H1 (cell line): ENCODE measurements at regions not wholly inside any gene's neighbourhood (a gene's known extent, or its start where the extent isn't known, plus 50 kb on each side); places are given as distances from the start of the nearest gene placed in this dataset.

Source experiments
- CTCF ChIA-PET: fragments of 300-600 bp; sonication (Branson Sonifier 250); formaldehyde crosslinking; loops from one replicate; lab custom pipeline; 2021; ENCODE audit not compliant: partially characterized antibody; lab: Charles Lee
- POLR2A ChIA-PET: fragments of 300-600 bp; sonication (Branson Sonifier 250); formaldehyde crosslinking; loops from one replicate; lab custom pipeline; 2021; ENCODE audit warnings: inconsistent platforms; ENCODE audit not compliant: partially characterized antibody; lab: Charles Lee
- DNase-seq, 2 experiments: peaks; one replicate each; pipeline versions ENCODE4 v3.0.0 to v3.0.0-alpha.2; 2010 to 2022; ENCODE audit warnings: low spot score in 2 of 2, low read depth in 1 of 2, mixed read lengths in 1 of 2
- FAIRE-seq: peaks from 2 replicates; lab custom pipeline; 2011; peaks lifted over from hg19 to GRCh38; lab: Jason Lieb, UNC
- H2AFZ ChIP-seq: 2 replicates; pipeline ENCODE4 v1.8.1; 2012; ENCODE audit warnings: low read length, inconsistent platforms
- H2AK5ac ChIP-seq: 2 replicates; pipeline ENCODE4 v1.6.1; 2013; ENCODE audit warnings: low read depth, low read length
- H2BK120ac ChIP-seq: replicated peaks from 2 replicates; pipeline ENCODE3; 2013; ENCODE audit warnings: low read depth, low read length, inconsistent platforms
- H2BK12ac ChIP-seq: 2 replicates; pipeline ENCODE4 v1.6.1; 2013; ENCODE audit warnings: low read depth, low read length
- H2BK15ac ChIP-seq: 2 replicates; pipeline ENCODE4 v1.6.1; 2013; ENCODE audit warnings: low read length
- H2BK20ac ChIP-seq: 2 replicates; pipeline ENCODE4 v1.6.1; 2013; ENCODE audit warnings: low read length
- H2BK5ac ChIP-seq: 2 replicates; pipeline ENCODE4 v1.6.1; 2013; ENCODE audit warnings: low read depth, low read length
- H3K14ac ChIP-seq: 2 replicates; pipeline ENCODE4 v1.6.1; 2013; ENCODE audit warnings: inconsistent platforms; ENCODE audit not compliant: insufficient read length
- H3K18ac ChIP-seq: 2 replicates; pipeline ENCODE4 v1.6.1; 2013; ENCODE audit warnings: low read length; ENCODE audit errors: extremely low read depth
- H3K23ac ChIP-seq: 2 replicates; pipeline ENCODE4 v1.6.1; 2013; ENCODE audit warnings: inconsistent platforms; ENCODE audit not compliant: insufficient read length
- H3K23me2 ChIP-seq: 2 replicates; pipeline ENCODE4 v1.6.1; 2013; ENCODE audit warnings: low read depth, low read length
- H3K27ac ChIP-seq: 2 replicates; pipeline ENCODE4 v1.6.1; 2011; ENCODE audit warnings: low read depth, low read length, inconsistent platforms
- H3K27me3 ChIP-seq, 4 experiments: replicated peaks in 1 of 4; 1 replicate in 1 of 4; 2 replicates in 3 of 4; pipeline versions ENCODE4 v1.6.1 to v1.8.1; 2011 to 2013; ENCODE audit warnings: low read length in 3 of 4, mild to moderate bottlenecking in 3 of 4, inconsistent platforms in 2 of 4, mixed read lengths in 2 of 4, moderate library complexity in 1 of 4; ENCODE audit not compliant: control insufficient read depth in 3 of 4, insufficient read depth in 3 of 4; ENCODE audit errors: extremely low read depth in 1 of 4
- H3K36me3 ChIP-seq, 4 experiments: 2 replicates each; pipeline versions ENCODE4 v1.6.1 to v1.8.1; 2011 to 2013; ENCODE audit warnings: mild to moderate bottlenecking in 4 of 4, low read length in 3 of 4, moderate library complexity in 2 of 4, control low read depth in 1 of 4, inconsistent platforms in 1 of 4; ENCODE audit not compliant: insufficient read depth in 4 of 4, control insufficient read depth in 2 of 4
- H3K4ac ChIP-seq: replicated peaks from 2 replicates; pipeline ENCODE3; 2013; ENCODE audit warnings: low read length, low read depth, mixed read lengths, inconsistent platforms; ENCODE audit not compliant: insufficient read length
- H3K4me1 ChIP-seq, 4 experiments: replicated peaks in 1 of 4; 1 replicate in 1 of 4; 2 replicates in 3 of 4; pipeline versions ENCODE4 v1.6.1 to v1.8.1; 2011 to 2013; ENCODE audit warnings: low read length in 3 of 4, inconsistent platforms in 2 of 4, mixed read lengths in 1 of 4; ENCODE audit not compliant: insufficient read depth in 4 of 4, control insufficient read depth in 3 of 4
- H3K4me2 ChIP-seq, 2 experiments: 2 replicates each; pipeline versions ENCODE4 v1.6.1 to v1.8.1; 2011 to 2013; ENCODE audit warnings: low read depth in 2 of 2, low read length in 2 of 2, control low read depth in 1 of 2, inconsistent platforms in 1 of 2, mild to moderate bottlenecking in 1 of 2; ENCODE audit not compliant: insufficient read depth in 1 of 2
- H3K4me3 ChIP-seq, 4 experiments: fragments of 200-600, 300-600 bp in 1 of 4; sonication (generic), shearing (Covaris generic), sonication (Bioruptor Twin) in 1 of 4; 2 replicates each; pipeline versions ENCODE4 v1.5.1 to v1.8.1; 2011 to 2016; ENCODE audit warnings: low read length in 4 of 4, low read depth in 3 of 4, control low read depth in 2 of 4, inconsistent platforms in 2 of 4, mild to moderate bottlenecking in 2 of 4, mixed read lengths in 1 of 4, moderate library complexity in 1 of 4; ENCODE audit not compliant: insufficient read depth in 2 of 4; ENCODE audit errors: extremely low read depth in 1 of 4
- H3K56ac ChIP-seq: replicated peaks from 2 replicates; pipeline ENCODE3; 2013; ENCODE audit warnings: low read depth, mild to moderate bottlenecking, mixed read lengths, low read length, inconsistent platforms; ENCODE audit not compliant: insufficient read length
- H3K79me1 ChIP-seq: 2 replicates; pipeline ENCODE4 v1.6.1; 2013; ENCODE audit warnings: low read depth, low read length, control low read depth
- H3K79me2 ChIP-seq, 2 experiments: 2 replicates each; pipeline versions ENCODE4 v1.6.1 to v1.8.1; 2012 to 2013; ENCODE audit warnings: low read length in 2 of 2, mild to moderate bottlenecking in 2 of 2, inconsistent platforms in 1 of 2; ENCODE audit not compliant: insufficient read depth in 2 of 2, control insufficient read depth in 1 of 2
- H3K9ac ChIP-seq, 4 experiments: replicated peaks in 1 of 4; 1 replicate in 1 of 4; 2 replicates in 3 of 4; pipeline versions ENCODE4 v1.6.1 to v1.8.1; 2011 to 2013; ENCODE audit warnings: low read depth in 3 of 4, low read length in 3 of 4, control low read depth in 2 of 4, mild to moderate bottlenecking in 2 of 4, moderate library complexity in 2 of 4, inconsistent platforms in 1 of 4; ENCODE audit errors: extremely low read depth in 1 of 4
- H3K9me3 ChIP-seq, 2 experiments: 2 replicates each; pipeline versions ENCODE4 v1.6.1 to v1.8.1; 2012 to 2013; ENCODE audit warnings: mild to moderate bottlenecking in 2 of 2, moderate library complexity in 2 of 2, control low read depth in 1 of 2, inconsistent platforms in 1 of 2, low read depth in 1 of 2, low read length in 1 of 2, mixed read lengths in 1 of 2; ENCODE audit not compliant: insufficient read depth in 2 of 2
- H4K20me1 ChIP-seq, 2 experiments: replicated peaks in 1 of 2; 2 replicates each; pipeline versions ENCODE3 to v1.8.1; 2011 to 2013; ENCODE audit warnings: inconsistent platforms in 2 of 2, low read length in 2 of 2, mild to moderate bottlenecking in 1 of 2; ENCODE audit not compliant: insufficient read depth in 2 of 2, control insufficient read depth in 1 of 2
- H4K5ac ChIP-seq: 2 replicates; pipeline ENCODE4 v1.6.1; 2013; ENCODE audit warnings: low read length, low read depth, mixed read lengths, inconsistent platforms; ENCODE audit not compliant: insufficient read length
- H4K8ac ChIP-seq: 2 replicates; pipeline ENCODE4 v1.8.0; 2013; ENCODE audit warnings: mild to moderate bottlenecking, moderate library complexity, low read length, inconsistent platforms; ENCODE audit not compliant: insufficient read depth; ENCODE audit errors: extremely low read depth
- H4K91ac ChIP-seq: replicated peaks from 2 replicates; pipeline ENCODE3; 2013; ENCODE audit warnings: low read length, mixed read lengths, inconsistent platforms; ENCODE audit not compliant: insufficient read length
- CHD7 ChIP-seq: fragments of 300-600 bp; sonication (generic); IDR thresholded peaks from 2 replicates; pipeline ENCODE4 v1.7.1; 2012; ENCODE audit warnings: low read length, moderate library complexity, mild to moderate bottlenecking, inconsistent platforms; ENCODE audit not compliant: insufficient replicate concordance
- WGBS, 2 experiments: shearing (Covaris generic) in 1 of 2; methylation state at CpG; one replicate each; pipeline versions ENCODE4 v1.1.6 to v1.1.7; 2013 to 2015; ENCODE audit warnings: low lambda C conversion rate in 2 of 2, mixed read lengths in 2 of 2, inconsistent platforms in 1 of 2, low coverage in 1 of 2, missing lambda C conversion rate in 1 of 2; ENCODE audit not compliant: insufficient replicate concordance in 2 of 2, insufficient coverage in 1 of 2, insufficient read length in 1 of 2; ENCODE audit errors: extremely low coverage in 1 of 2, missing lambda C conversion rate in 1 of 2; 5-methylcytosine and 5-hydroxymethylcytosine counted together

- H2AK5ac ChIP-seq, result no peak overlapping the region
- no peak for FAIRE-seq
- no peaks in the 10 kb centered on the region for H3K9me3 ChIP-seq
- H3K56ac ChIP-seq, result no peak overlapping the region
- WGBS, 2 experiments, result 95% methylated on average over 4 of the region's 4 CpGs; no CpG with 5 or more reads in 1 of the 2 experiments
- no peak overlapping the region for H2BK12ac ChIP-seq
- H3K4me1 ChIP-seq, result no peaks in the 10 kb centered on the region
- H3K23ac ChIP-seq, result no peak overlapping the region
- H3K23me2 ChIP-seq, result no peaks in the 10 kb centered on the region
- H3K9ac ChIP-seq, result no peak overlapping the region
- no peak overlapping the region for H3K4ac ChIP-seq
- no peaks in the 10 kb centered on the region for H3K79me2 ChIP-seq
- POLR2A ChIA-PET, result interaction anchor here (0.6 kb wide), 1 partner anchor 22 kb away, joined by 3 read pairs; no protein-coding TSS in a partner anchor
- no peak overlapping the region for H3K14ac ChIP-seq
- H2BK20ac ChIP-seq, result no peak overlapping the region
- H3K4me2 ChIP-seq, result no peak overlapping the region
- DNase-seq, result no peak
- no peak overlapping the region for H4K91ac ChIP-seq
- H4K5ac ChIP-seq, result no peak overlapping the region
- no peak overlapping the region for H2BK5ac ChIP-seq
- H4K8ac ChIP-seq, result no peak overlapping the region
- H2BK15ac ChIP-seq, result no peak overlapping the region
- no peaks in the 10 kb centered on the region for H3K79me1 ChIP-seq
- H4K20me1 ChIP-seq, result no peaks in the 10 kb centered on the region
- H3K27me3 ChIP-seq, result no peaks in the 10 kb centered on the region
- CTCF ChIA-PET, result no interaction called here
- no peak overlapping the region for H3K27ac ChIP-seq
- no peak overlapping the region for H3K4me3 ChIP-seq
- H3K36me3 ChIP-seq, result no peaks in the 10 kb centered on the region
- H2AFZ ChIP-seq, result no peak overlapping the region
- H3K18ac ChIP-seq, result no peak overlapping the region
- H2BK120ac ChIP-seq, result no peak overlapping the region
- TF ChIP-seq CHD7, result no peak
Observed at GRCh38 chr19:20279516-20279915, 112.5 kb downstream of the ZNF486 start.
